IMR-90 (cell line): ENCODE measurements at regions not wholly inside any gene's neighbourhood (a gene's known extent, or its start where the extent isn't known, plus 50 kb on each side); places are given as distances from the start of the nearest gene placed in this dataset.

Experiments
- ATAC-seq: fragments of 200-7000 bp; cut with Tn5 transposase; 2 replicates; pipeline ENCODE4 v1.9.1; 2020; ENCODE audit warnings: low read depth, mild to moderate bottlenecking, moderate library complexity
- BruUV-seq: library from RNA; stranded (reverse); fragments of 400-500 nt; replicated peaks from 2 replicates; lab custom pipeline; 2021; lab: Mats Ljungman, UMichigan
- CTCF ChIA-PET: fragments of 300-600 bp; formaldehyde crosslinking; extraction: SDS; loops from one replicate; lab custom pipeline; 2021; ENCODE audit warnings: antibody characterized with exemption; lab: Yijun Ruan, JAX
- POLR2A ChIA-PET: fragments of 300-600 bp; sonication (Branson Sonifier 250); formaldehyde crosslinking; loops from one replicate; lab custom pipeline; 2022; ENCODE audit warnings: antibody characterized with exemption; ENCODE audit not compliant: unreplicated experiment; lab: Charles Lee
- DNase-seq: peaks from one replicate; pipeline ENCODE4 v3.0.0; 2013
- H2AFZ ChIP-seq: replicated peaks from 2 replicates; pipeline ENCODE3; 2013; ENCODE audit warnings: low read length, mild to moderate bottlenecking; ENCODE audit not compliant: poor library complexity
- H2AK5ac ChIP-seq: 2 replicates; pipeline ENCODE4 v1.6.1; 2013; ENCODE audit warnings: low read depth, low read length, inconsistent platforms
- H2AK9ac ChIP-seq: replicated peaks from 2 replicates; pipeline ENCODE3; 2013; ENCODE audit warnings: mild to moderate bottlenecking, low read depth, low read length, moderate library complexity; ENCODE audit not compliant: poor library complexity
- H2BK120ac ChIP-seq: 2 replicates; pipeline ENCODE4 v1.6.1; 2013; ENCODE audit warnings: low read depth, low read length, inconsistent platforms
- H2BK15ac ChIP-seq: 3 replicates; pipeline ENCODE4 v1.6.1; 2013; ENCODE audit warnings: low read depth, low read length, inconsistent platforms
- H2BK20ac ChIP-seq: 2 replicates; pipeline ENCODE4 v1.6.1; 2013; ENCODE audit warnings: low read depth, mild to moderate bottlenecking, inconsistent platforms, low read length, moderate library complexity
- H2BK5ac ChIP-seq: 2 replicates; pipeline ENCODE4 v1.6.1; 2013; ENCODE audit warnings: mild to moderate bottlenecking, low read depth, low read length, inconsistent platforms; ENCODE audit not compliant: poor library complexity, severe bottlenecking
- H3K14ac ChIP-seq: replicated peaks from 2 replicates; pipeline ENCODE4 v1.6.1; 2013; ENCODE audit warnings: low read depth, low read length, inconsistent platforms
- H3K18ac ChIP-seq: 2 replicates; pipeline ENCODE4 v1.6.1; 2013; ENCODE audit warnings: low read depth, low read length, control low read depth
- H3K23ac ChIP-seq: 2 replicates; pipeline ENCODE4 v1.6.1; 2013; ENCODE audit warnings: low read depth, low read length, inconsistent platforms
- H3K27ac ChIP-seq: 2 replicates; pipeline ENCODE4 v1.5.1; 2013; ENCODE audit warnings: mild to moderate bottlenecking, control low read depth, low read length; ENCODE audit not compliant: insufficient read depth
- H3K27me3 ChIP-seq: 2 replicates; pipeline ENCODE4 v1.6.1; 2013; ENCODE audit warnings: low read length; ENCODE audit not compliant: control insufficient read depth, insufficient read depth
- H3K36me3 ChIP-seq: 2 replicates; pipeline ENCODE4 v1.6.1; 2013; ENCODE audit warnings: low read length, mixed read lengths; ENCODE audit not compliant: control insufficient read depth, insufficient read depth
- H3K4ac ChIP-seq: 2 replicates; pipeline ENCODE4 v1.6.1; 2013; ENCODE audit warnings: low read depth, low read length, inconsistent platforms
- H3K4me1 ChIP-seq: 2 replicates; pipeline ENCODE4 v1.6.1; 2013; ENCODE audit warnings: low read length, mixed read lengths; ENCODE audit not compliant: control insufficient read depth, insufficient read depth
- H3K4me2 ChIP-seq: 2 replicates; pipeline ENCODE4 v1.6.1; 2013; ENCODE audit warnings: low read depth, mild to moderate bottlenecking, control low read depth, low read length, moderate library complexity
- H3K4me3 ChIP-seq: 2 replicates; pipeline ENCODE4 v1.5.1; 2013; ENCODE audit warnings: low read depth, mild to moderate bottlenecking, control low read depth, low read length, moderate library complexity; ENCODE audit not compliant: insufficient read depth
- H3K56ac ChIP-seq: 2 replicates; pipeline ENCODE4 v1.6.1; 2013; ENCODE audit warnings: low read length, inconsistent platforms; ENCODE audit not compliant: insufficient read depth; ENCODE audit errors: extremely low read depth
- H3K79me1 ChIP-seq, 2 experiments: 2 replicates each; pipeline ENCODE4 v1.6.1; 2013; ENCODE audit warnings: low read length in 2 of 2, inconsistent platforms in 1 of 2, low read depth in 1 of 2
- H3K9ac ChIP-seq: 2 replicates; pipeline ENCODE4 v1.6.1; 2013; ENCODE audit warnings: low read depth, low read length, control low read depth
- H3K9me1 ChIP-seq: 2 replicates; pipeline ENCODE4 v1.6.1; 2013; ENCODE audit warnings: low read length, inconsistent platforms; ENCODE audit not compliant: insufficient read depth
- H3K9me3 ChIP-seq: 2 replicates; pipeline ENCODE4 v1.6.1; 2013; ENCODE audit warnings: low read length; ENCODE audit not compliant: control insufficient read depth, insufficient read depth
- H4K20me1 ChIP-seq: 2 replicates; pipeline ENCODE4 v1.6.1; 2013; ENCODE audit warnings: low read length, inconsistent platforms; ENCODE audit not compliant: insufficient read depth
- H4K5ac ChIP-seq: 2 replicates; pipeline ENCODE4 v1.6.1; 2013; ENCODE audit warnings: mild to moderate bottlenecking, low read depth, low read length, control low read depth
- H4K8ac ChIP-seq, 2 experiments: 2 replicates each; pipeline ENCODE4 v1.6.1; 2013; ENCODE audit warnings: low read depth in 2 of 2, low read length in 2 of 2, control low read depth in 1 of 2, inconsistent platforms in 1 of 2
- H4K91ac ChIP-seq: 2 replicates; pipeline ENCODE4 v1.6.1; 2013; ENCODE audit warnings: low read depth, low read length, inconsistent platforms; ENCODE audit not compliant: insufficient read depth
- ELK1 ChIP-seq: fragments of 150-350 bp; IDR thresholded peaks from 2 replicates; pipeline ENCODE4 v1.6.1; 2016; ENCODE audit warnings: low read depth, mild to moderate bottlenecking, low read length, moderate library complexity, borderline replicate concordance
- MAFK ChIP-seq: IDR thresholded peaks from 2 replicates; pipeline ENCODE4 v1.6.1; 2012; ENCODE audit warnings: low read depth, low read length, improper control_type of control experiment
- MXI1 ChIP-seq: IDR thresholded peaks from 2 replicates; pipeline ENCODE4 v1.6.1; 2012; ENCODE audit warnings: low read depth, mild to moderate bottlenecking, low read length, moderate library complexity, borderline replicate concordance
- NFE2L2 ChIP-seq: fragments of 150-350 bp; IDR thresholded peaks from 2 replicates; pipeline ENCODE4 v1.6.1; 2016; ENCODE audit warnings: low read depth, mild to moderate bottlenecking, low read length
- POLR2A ChIP-seq: IDR thresholded peaks from 2 replicates; pipeline ENCODE4 v1.6.1; 2012; ENCODE audit warnings: mild to moderate bottlenecking, low read depth, low read length
- RAD21 ChIP-seq: IDR thresholded peaks from 2 replicates; pipeline ENCODE4 v1.6.1; 2012; ENCODE audit warnings: low read length, improper control_type of control experiment
- RCOR1 ChIP-seq: IDR thresholded peaks from 2 replicates; pipeline ENCODE4 v1.6.1; 2012; ENCODE audit warnings: mild to moderate bottlenecking, low read length, improper control_type of control experiment; ENCODE audit not compliant: insufficient replicate concordance
- RFX5 ChIP-seq: IDR thresholded peaks from 2 replicates; pipeline ENCODE4 v1.8.0; 2012; ENCODE audit warnings: low read depth, mild to moderate bottlenecking, low read length, moderate library complexity
- WGBS, 2 experiments: methylation state at CpG; one replicate each; pipeline versions ENCODE4 v1.1.5 to v1.1.7; 2013; ENCODE audit warnings: missing lambda C conversion rate in 2 of 2; ENCODE audit not compliant: insufficient read length in 1 of 2; ENCODE audit errors: extremely low coverage in 2 of 2; 5-methylcytosine and 5-hydroxymethylcytosine counted together
- dilution Hi-C: fragments of 300-500 bp; cut with HindIII; formaldehyde crosslinking; loops from one replicate; pipeline ENCODE4 v1.14.3; 2018; ENCODE audit warnings: low sequenced_read_pairs; ENCODE audit not compliant: unreplicated experiment
- in situ Hi-C: fragments of 300-500 bp; cut with MboI; formaldehyde crosslinking; loops from 3 replicates; pipeline ENCODE4 v1.14.3; 2019; ENCODE audit warnings: low sequenced_read_pairs, inconsistent platforms, mixed read lengths
- intact Hi-C: fragments of 100-400 bp; cut with micrococcal nuclease; formaldehyde crosslinking; loops from 2 replicates; pipeline ENCODE4 v1.10.0; 2022

GRCh38 chr17:77849239-77849638, 109.3 kb upstream of the TNRC6C start:
- no peak overlapping the region for H3K23ac ChIP-seq
- intact Hi-C loops, result no loop called here
- H3K4me1 ChIP-seq, result no peaks in the 10 kb centered on the region
- H4K5ac ChIP-seq, result no peak overlapping the region
- H2BK5ac ChIP-seq, result no peak overlapping the region
- BruUV-seq, result no TSS peak
- no peak overlapping the region for H3K56ac ChIP-seq
- H4K91ac ChIP-seq, result no peak overlapping the region
- no peak overlapping the region for H2BK15ac ChIP-seq
- H3K14ac ChIP-seq, result no peak overlapping the region
- CTCF ChIA-PET, result no interaction called here
- H4K20me1 ChIP-seq, result no peaks in the 10 kb centered on the region
- WGBS, 2 experiments, result 77% methylated on average over 5 of the region's 6 CpGs; no CpG with 5 or more reads in 1 of the 2 experiments
- H3K9me3 ChIP-seq, result no peaks in the 10 kb centered on the region
- peaks cover 10% of the 10 kb centered on the region for H3K27me3 ChIP-seq
- H2BK20ac ChIP-seq, result no peak overlapping the region
- no peak overlapping the region for H2AK9ac ChIP-seq
- no peaks in the 10 kb centered on the region for H3K36me3 ChIP-seq
- no peak overlapping the region for H4K8ac ChIP-seq
- DNase-seq (no peak), ATAC-seq (no peak)
- no peak overlapping the region for H3K4me3 ChIP-seq
- in situ Hi-C loops, result no loop called here
- H2AFZ ChIP-seq, result no peak overlapping the region
- H3K79me1 ChIP-seq, result no peaks in the 10 kb centered on the region
- no peaks in the 10 kb centered on the region for H3K9me1 ChIP-seq
- no peak overlapping the region for H2BK120ac ChIP-seq
- H3K9ac ChIP-seq, result no peak overlapping the region
- no peak overlapping the region for H3K27ac ChIP-seq
- H3K18ac ChIP-seq, result no peak overlapping the region
- no peak overlapping the region for H3K4me2 ChIP-seq
- POLR2A ChIA-PET, result no interaction called here
- no peak overlapping the region for H2AK5ac ChIP-seq
- no peak overlapping the region for H3K4ac ChIP-seq
- dilution Hi-C loops, result no loop called here
- no peak for TF ChIP-seq ELK1
- TF ChIP-seq RFX5, result no peak
- no peak for TF ChIP-seq RAD21
- no peak for TF ChIP-seq NFE2L2
- TF ChIP-seq POLR2A, result no peak
- no peak for TF ChIP-seq MXI1
- TF ChIP-seq RCOR1, result no peak
- TF ChIP-seq MAFK, result no peak
